ENCODE measurements at regions not wholly inside any gene's neighbourhood (a gene's known extent, or its start where the extent isn't known, plus 50 kb on each side); places are given as distances from the start of the nearest gene placed in this dataset.

DNA sequence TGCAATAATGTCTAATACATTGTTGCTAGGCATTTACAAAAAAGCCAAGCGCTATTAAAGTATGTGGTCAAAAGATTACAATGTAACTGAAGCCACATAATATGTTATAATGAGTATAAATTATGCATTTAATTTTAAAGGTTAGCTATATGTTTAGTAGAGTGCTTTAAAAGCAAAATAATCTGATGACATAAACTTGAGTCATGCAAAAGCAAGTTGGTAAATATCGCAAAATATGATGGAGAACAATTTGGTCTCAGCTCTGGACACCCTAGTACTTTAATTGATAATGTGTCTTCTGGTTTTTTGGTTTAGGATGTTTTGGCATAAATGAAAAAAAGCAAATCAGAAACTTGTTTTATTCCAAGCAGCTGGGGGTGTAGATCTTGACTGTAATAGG, 188.6 kb upstream of the RREB1 start:
- TF ChIP-seq CREM (IDR thresholded peaks at IDR 0.05; ENCODE audit: low read depth) (no peak), ZNF436 (CRISPR knock-in tag; IDR thresholded peaks at IDR 0.05) (no peak), DIDO1 (tag; IDR thresholded peaks at IDR 0.05; ENCODE audit: low read depth) (no peak), ZNF511 (CRISPR knock-in tag; IDR thresholded peaks at IDR 0.05) (no peak), ZFPM2 (CRISPR knock-in tag; IDR thresholded peaks at IDR 0.05) (no peak), ZFP1 (CRISPR knock-in tag; IDR thresholded peaks at IDR 0.05) (no peak), SUPT5H (IDR thresholded peaks at IDR 0.05) (no peak), ZNF212 (CRISPR knock-in tag; IDR thresholded peaks at IDR 0.05) (no peak), BCOR (IDR thresholded peaks at IDR 0.05) (no peak), STAT5A (IDR thresholded peaks at IDR 0.05; ENCODE audit: borderline replicate concordance, low read length) (no peak), RBM34 (IDR thresholded peaks at IDR 0.05; ENCODE audit: borderline replicate concordance, insufficient read depth, low read length) (no peak), ZNF224 (CRISPR knock-in tag; IDR thresholded peaks at IDR 0.05) (no peak), TCF7 (IDR thresholded peaks at IDR 0.05; ENCODE audit: borderline replicate concordance) (no peak), ZNF766 (CRISPR knock-in tag; conservative IDR thresholded peaks at IDR 0.05) (no peak), ZNF280B (CRISPR knock-in tag; IDR thresholded peaks at IDR 0.05) (no peak)
- Histone ChIP-seq H3K9me3 (replicated peaks; ENCODE audit: control insufficient read depth, insufficient read depth, low read depth, low read length) (no peaks in the 10 kb centered on the region), H3K27me3 (ENCODE audit: control insufficient read depth in 2 of 2, insufficient read depth in 2 of 2, low read length in 2 of 2) (no peaks in the 10 kb centered on the region), H3K9me1 (ENCODE audit: control insufficient read depth, insufficient read depth, low read length) (no peaks in the 10 kb centered on the region), H4K20me1 (replicated peaks; ENCODE audit: control insufficient read depth, insufficient read depth, low read length) (no peaks in the 10 kb centered on the region), H3K9ac (ENCODE audit: insufficient read depth in 1 of 2, low read depth in 2 of 2, low read length in 2 of 2) (no peak overlapping the region), H2AFZ (ENCODE audit: low read depth, low read length) (no peak overlapping the region), H3K4me1 (replicated peaks in 1 of 2; ENCODE audit: control insufficient read depth in 2 of 2, insufficient read depth in 2 of 2, low read length in 2 of 2) (peaks cover 5 to 13% of the 10 kb centered on the region in 2 experiments; a peak in 4 of 5 replicates), H3K36me3 (ENCODE audit: control insufficient read depth, insufficient read depth, low read length) (no peaks in the 10 kb centered on the region), H3K79me2 (ENCODE audit: control insufficient read depth, insufficient read depth, low read length) (no peaks in the 10 kb centered on the region), H3K4me2 (ENCODE audit: insufficient read depth, low read length) (no peak overlapping the region), H3K27ac (ENCODE audit: extremely low read depth, low read depth, low read length) (no peak overlapping the region), H3K4me3 (no peak overlapping the region)
- CTCF ChIA-PET (ENCODE audit: low intra/inter-chr PET ratio), result no interaction called here
- no peak for DNase-seq (ENCODE audit: extremely low read depth in 1 of 4, low spot score in 3 of 4)
- POLR2A ChIA-PET, result interaction anchor here (0.8 kb wide), 1 partner anchor 12 kb away, joined by 5 read pairs; no protein-coding TSS in a partner anchor
- in situ Hi-C loops (cut with MboI), result no loop called here
- no TSS peak for BruUV-seq (replicated peaks)
- no peak for ATAC-seq
- intact Hi-C loops (cut with micrococcal nuclease), result loop anchor here (10.0 kb wide), 1 partner anchor 134 kb away; no protein-coding TSS in a partner anchor
- 56% methylated on average over 2 of the region's 2 CpGs for WGBS (ENCODE audit: insufficient coverage, low coverage, missing lambda C conversion rate)
- no peak for FAIRE-seq

Measured in K562 (cell line).